ENCODE measurements at regions not wholly inside any gene's neighbourhood (a gene's known extent, or its start where the extent isn't known, plus 50 kb on each side); places are given as distances from the start of the nearest gene placed in this dataset.

DNA sequence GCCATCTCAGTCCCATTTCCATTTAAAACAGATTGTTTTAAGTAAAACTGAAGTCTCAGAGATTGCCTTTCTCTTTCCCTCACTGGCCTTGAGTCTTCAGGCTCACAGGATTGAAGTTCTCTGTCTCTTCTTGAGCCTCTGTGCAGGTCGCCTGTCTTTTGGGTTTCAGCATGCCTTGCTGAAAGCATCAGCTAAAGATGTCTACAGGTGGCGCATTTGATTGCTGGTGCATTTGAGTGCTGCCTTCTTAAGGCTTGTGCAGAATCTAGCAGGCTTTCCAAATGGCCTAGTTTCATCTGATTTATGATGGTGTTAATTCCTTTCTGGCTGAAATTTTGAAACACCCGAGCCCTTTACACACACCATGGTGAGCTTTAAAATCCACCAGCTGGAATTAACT lies 1062.2 kb upstream of the FBXO33 start:
- DNase-seq (ENCODE audit: low read depth): no peak

DNA sequence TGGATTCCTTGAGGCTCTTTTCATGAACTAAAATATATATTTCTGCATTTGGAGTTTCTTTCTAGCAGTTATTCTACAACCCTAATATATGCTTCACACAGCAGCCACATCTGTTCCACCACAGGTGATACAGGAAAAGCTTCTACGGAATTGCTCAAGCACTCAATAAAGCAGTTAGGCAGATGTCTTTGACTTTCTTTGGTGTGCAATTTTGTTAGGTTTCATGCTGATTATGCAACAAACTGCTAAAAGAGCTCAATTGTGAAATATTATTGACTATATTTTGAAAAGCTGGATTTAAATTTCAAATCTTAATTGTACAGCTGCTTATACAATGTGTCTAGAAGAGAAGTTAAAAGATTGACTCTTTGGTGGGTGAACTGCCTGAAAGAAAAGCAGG lies 1055.6 kb upstream of the FBXO33 start:
- no peak for DNase-seq (ENCODE audit: low read depth)

DNA sequence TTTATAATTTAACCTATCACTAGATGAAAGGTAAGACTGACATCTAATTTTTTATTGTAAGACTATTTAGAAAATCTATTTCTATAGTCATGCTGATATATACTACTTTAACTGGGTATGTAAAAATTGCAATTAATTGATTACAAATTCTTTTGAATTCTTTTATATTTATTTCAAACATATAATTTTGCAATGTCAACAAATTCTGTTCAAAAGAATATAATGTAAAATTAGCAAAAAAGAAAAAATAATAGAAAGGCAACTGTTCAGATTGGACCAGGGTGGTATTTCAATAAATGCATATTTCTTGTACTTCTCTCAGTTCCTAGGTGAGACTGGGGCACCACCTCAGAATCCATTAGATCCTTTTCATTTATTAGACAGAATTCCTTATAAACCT lies 1053.5 kb upstream of the FBXO33 start:
- no peak for DNase-seq (ENCODE audit: low read depth)

GRCh38 chr14:40476005-40476404 lies 1043.8 kb upstream of the FBXO33 start:
- DNase-seq (ENCODE audit: low read depth): no peak

GRCh38 chr14:40467969-40468368 lies 1035.7 kb upstream of the FBXO33 start:
- DNase-seq (ENCODE audit: low read depth): no peak

DNA sequence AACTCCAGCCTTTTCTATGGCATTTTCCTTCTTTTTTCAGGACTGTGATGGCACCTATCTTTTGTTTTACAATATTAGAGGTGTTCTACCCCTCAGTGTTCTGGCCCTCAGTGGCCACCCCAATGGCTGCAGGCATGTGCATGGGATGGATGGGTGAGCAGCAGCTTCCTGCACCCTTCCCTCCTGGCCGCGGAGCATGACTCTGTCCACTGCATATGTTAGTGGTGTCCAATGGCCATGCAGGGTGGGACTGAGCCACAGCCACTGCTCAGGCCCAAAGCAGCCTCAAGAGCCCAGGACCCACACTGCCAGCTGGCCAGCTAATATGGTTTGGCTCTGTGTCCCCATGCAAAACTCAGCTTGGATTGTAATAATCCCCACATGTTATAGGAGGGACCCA lies 1032.3 kb upstream of the FBXO33 start:
- DNase-seq (ENCODE audit: low read depth): no peak

DNA sequence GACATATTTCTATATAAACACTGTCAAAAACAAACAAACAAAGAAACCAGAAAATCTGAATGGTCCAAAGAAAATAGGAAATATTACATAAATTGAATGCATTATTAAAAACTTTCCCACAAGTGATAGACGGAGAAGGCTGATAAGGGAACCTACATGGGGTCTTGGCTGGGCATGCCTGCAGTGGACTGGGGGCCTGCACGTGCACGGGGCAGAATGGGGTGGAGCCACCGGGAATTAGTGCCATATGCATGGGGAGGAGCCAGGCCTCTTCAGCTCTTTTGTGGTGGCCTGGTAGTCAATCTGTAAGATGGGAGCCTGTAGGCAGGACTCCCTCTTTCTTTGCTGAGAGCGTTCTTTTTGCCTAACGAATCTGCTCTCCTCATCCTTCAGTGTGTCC lies 1031.7 kb upstream of the FBXO33 start:
- DNase-seq (ENCODE audit: low read depth): no peak

DNA sequence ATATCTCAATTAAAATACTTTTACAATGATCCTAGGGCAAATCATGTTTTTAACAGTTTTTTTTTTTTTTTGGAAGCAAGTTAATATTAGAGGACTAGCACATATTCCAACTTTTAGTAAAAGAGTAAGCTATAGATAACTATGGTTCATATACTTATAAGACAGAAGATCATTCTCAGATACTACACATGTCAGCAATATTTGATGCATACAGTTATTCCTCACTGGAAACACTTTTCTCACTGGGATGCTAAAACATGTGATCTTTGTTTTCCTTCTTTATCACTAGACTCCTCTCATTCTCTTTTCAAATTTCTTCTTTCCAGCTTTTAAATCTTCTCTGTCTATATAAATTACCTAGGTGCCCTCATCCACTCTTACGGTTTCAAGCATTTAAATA lies 1020.4 kb upstream of the FBXO33 start:
- no peak for DNase-seq (ENCODE audit: low read depth)

- no peak for DNase-seq (ENCODE audit: low read depth)
These were observed 1014.8 kb upstream of the FBXO33 start for GRCh38 chr14:40447017-40447416.

- DNase-seq (ENCODE audit: low read depth): no peak
These were observed 1012.8 kb upstream of the FBXO33 start for GRCh38 chr14:40445020-40445419.

DNA sequence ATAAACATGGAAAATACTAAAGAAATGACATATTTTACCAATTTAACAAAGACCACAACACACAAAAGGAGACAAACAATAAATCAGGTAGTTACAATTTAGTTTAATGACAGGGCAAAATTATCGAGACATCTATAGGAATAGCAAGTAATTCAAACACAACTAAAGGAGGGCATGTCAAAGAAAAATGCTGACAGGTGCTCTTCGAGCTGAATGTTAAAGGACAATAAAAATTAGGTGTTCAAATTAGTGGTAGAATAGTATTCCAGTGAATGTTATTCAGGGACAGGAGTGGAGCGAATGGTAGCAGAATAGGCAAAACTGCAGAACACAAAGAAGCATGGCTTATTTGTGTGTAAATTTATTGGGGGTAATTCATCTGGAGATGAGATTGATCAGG lies 1004.3 kb upstream of the FBXO33 start:
- DNase-seq (ENCODE audit: low read depth): no peak

GRCh38 chr14:40417777-40418401 lies 985.7 kb upstream of the FBXO33 start:
- DNase-seq (ENCODE audit: low read depth): no peak

GRCh38 chr14:40416565-40416964 lies 984.3 kb upstream of the FBXO33 start:
- DNase-seq (ENCODE audit: low read depth): no peak

- DNase-seq (ENCODE audit: low read depth): no peak
These were observed 982.2 kb upstream of the FBXO33 start for GRCh38 chr14:40414386-40414785.

GRCh38 chr14:40413136-40413535 lies 980.9 kb upstream of the FBXO33 start:
- no peak for DNase-seq (ENCODE audit: low read depth)

GRCh38 chr14:40410708-40411107 lies 978.5 kb upstream of the FBXO33 start:
- no peak for DNase-seq (ENCODE audit: low read depth)

- no peak for DNase-seq (ENCODE audit: low read depth)
These were observed 970.7 kb upstream of the FBXO33 start for GRCh38 chr14:40402957-40403356.

- DNase-seq (ENCODE audit: low read depth): no peak
These were observed 966.7 kb upstream of the FBXO33 start for GRCh38 chr14:40398981-40399380.

- DNase-seq (ENCODE audit: low read depth): no peak
These were observed 962.6 kb upstream of the FBXO33 start for GRCh38 chr14:40394634-40395340.

- DNase-seq (ENCODE audit: low read depth): no peak
These were observed 960.9 kb upstream of the FBXO33 start for GRCh38 chr14:40393143-40393542.

GRCh38 chr14:40386433-40386832 lies 954.2 kb upstream of the FBXO33 start:
- no peak for DNase-seq (ENCODE audit: low read depth)

- DNase-seq (ENCODE audit: low read depth): no peak
These were observed 942.0 kb upstream of the FBXO33 start for GRCh38 chr14:40374221-40374620.

DNA sequence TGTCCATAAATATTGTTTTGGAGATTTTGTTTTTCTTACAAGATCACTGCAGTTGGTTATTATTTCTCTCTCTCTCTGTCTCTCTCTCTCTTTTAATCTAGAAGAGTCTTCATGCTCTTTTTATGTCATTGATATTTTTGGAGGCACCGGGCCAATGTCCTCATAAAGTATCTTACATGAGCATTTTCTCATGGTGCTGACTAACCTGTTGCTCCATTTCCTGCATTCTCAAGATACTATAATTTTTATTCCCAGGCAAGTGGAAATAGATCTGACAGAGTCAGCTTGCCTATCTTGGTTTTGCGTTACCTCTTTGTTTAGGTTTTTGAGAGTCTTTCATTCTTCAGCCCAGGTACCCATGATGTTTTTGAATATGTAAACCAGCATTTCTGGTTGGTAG lies 938.8 kb upstream of the FBXO33 start:
- no peak for DNase-seq (ENCODE audit: low read depth)

- DNase-seq (ENCODE audit: low read depth): no peak
These were observed 936.1 kb upstream of the FBXO33 start for GRCh38 chr14:40368314-40368713.

Data from GM04503 (cell line).